Gastrocnemius medialis (tissue), 4 donors: ENCODE measurements at regions not wholly inside any gene's neighbourhood (a gene's known extent, or its start where the extent isn't known, plus 50 kb on each side); places are given as distances from the start of the nearest gene placed in this dataset.

Experiments
- POLR2A ChIP-seq, 2 donors: fragments of 450-650 bp; IDR thresholded peaks; one replicate each; pipeline ENCODE4 v1.6.1; 2017; ENCODE audit warnings: antibody characterized with exemption in 2 of 2, mild to moderate bottlenecking in 2 of 2, moderate library complexity in 2 of 2
- TF ChIP-seq, protein P1 (sequence below), 5 experiments: fragments of 450-650 bp in 3 of 5; fragments of 200-600 bp in 2 of 5; sonication (generic) in 2 of 5; IDR thresholded peaks in 4 of 5; conservative IDR thresholded peaks in 1 of 5; 1 replicate in 4 of 5; 2 replicates in 1 of 5; pipeline ENCODE4 v1.5.1; 2016 to 2019; ENCODE audit warnings: antibody characterized with exemption in 5 of 5, mild to moderate bottlenecking in 3 of 5, moderate library complexity in 3 of 5

DNA sequence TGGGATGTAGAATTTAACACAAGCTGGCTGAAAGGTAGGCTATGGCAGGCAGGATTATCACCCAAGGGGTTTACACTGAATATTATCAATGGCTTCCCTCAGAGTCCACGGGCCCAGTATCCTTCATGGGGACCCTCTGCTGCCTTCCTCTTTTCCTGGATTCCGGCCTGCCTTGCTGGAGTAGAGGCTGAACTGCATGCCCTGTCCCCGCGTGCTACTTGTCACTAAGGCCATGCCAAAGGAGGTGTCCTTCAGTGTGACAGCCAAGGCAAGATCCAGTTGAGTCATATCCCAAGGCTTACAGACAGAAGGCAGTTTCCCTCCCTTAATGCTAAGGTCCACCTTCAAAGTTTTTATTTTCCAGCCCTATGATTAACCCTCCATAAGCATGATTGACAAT is 156.3 kb downstream of the CYP26B1 start:
- TF ChIP-seq POLR2A (IDR thresholded peaks at IDR 0.05), result no peak
- TF ChIP-seq, protein P1, sequence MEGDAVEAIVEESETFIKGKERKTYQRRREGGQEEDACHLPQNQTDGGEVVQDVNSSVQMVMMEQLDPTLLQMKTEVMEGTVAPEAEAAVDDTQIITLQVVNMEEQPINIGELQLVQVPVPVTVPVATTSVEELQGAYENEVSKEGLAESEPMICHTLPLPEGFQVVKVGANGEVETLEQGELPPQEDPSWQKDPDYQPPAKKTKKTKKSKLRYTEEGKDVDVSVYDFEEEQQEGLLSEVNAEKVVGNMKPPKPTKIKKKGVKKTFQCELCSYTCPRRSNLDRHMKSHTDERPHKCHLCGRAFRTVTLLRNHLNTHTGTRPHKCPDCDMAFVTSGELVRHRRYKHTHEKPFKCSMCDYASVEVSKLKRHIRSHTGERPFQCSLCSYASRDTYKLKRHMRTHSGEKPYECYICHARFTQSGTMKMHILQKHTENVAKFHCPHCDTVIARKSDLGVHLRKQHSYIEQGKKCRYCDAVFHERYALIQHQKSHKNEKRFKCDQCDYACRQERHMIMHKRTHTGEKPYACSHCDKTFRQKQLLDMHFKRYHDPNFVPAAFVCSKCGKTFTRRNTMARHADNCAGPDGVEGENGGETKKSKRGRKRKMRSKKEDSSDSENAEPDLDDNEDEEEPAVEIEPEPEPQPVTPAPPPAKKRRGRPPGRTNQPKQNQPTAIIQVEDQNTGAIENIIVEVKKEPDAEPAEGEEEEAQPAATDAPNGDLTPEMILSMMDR (IDR thresholded peaks at IDR 0.05 in 4 of 5, conservative IDR thresholded peaks at IDR 0.05 in 1 of 5), result no peak
